ENCODE measurements at regions not wholly inside any gene's neighbourhood (a gene's known extent, or its start where the extent isn't known, plus 50 kb on each side); places are given as distances from the start of the nearest gene placed in this dataset.
"Not testable (repeated sequence)": the region's sequence is repeated elsewhere in the genome, so short reads cannot be mapped to it uniquely, and the experiment has no call there.

- no peaks in the 10 kb centered on the region for H3K4me1 ChIP-seq
- no peaks in the 10 kb centered on the region for H3K36me3 ChIP-seq
- H3K9me3 ChIP-seq = no peaks in the 10 kb centered on the region
- no peak for DNase-seq
- TF ChIP-seq, protein P1, sequence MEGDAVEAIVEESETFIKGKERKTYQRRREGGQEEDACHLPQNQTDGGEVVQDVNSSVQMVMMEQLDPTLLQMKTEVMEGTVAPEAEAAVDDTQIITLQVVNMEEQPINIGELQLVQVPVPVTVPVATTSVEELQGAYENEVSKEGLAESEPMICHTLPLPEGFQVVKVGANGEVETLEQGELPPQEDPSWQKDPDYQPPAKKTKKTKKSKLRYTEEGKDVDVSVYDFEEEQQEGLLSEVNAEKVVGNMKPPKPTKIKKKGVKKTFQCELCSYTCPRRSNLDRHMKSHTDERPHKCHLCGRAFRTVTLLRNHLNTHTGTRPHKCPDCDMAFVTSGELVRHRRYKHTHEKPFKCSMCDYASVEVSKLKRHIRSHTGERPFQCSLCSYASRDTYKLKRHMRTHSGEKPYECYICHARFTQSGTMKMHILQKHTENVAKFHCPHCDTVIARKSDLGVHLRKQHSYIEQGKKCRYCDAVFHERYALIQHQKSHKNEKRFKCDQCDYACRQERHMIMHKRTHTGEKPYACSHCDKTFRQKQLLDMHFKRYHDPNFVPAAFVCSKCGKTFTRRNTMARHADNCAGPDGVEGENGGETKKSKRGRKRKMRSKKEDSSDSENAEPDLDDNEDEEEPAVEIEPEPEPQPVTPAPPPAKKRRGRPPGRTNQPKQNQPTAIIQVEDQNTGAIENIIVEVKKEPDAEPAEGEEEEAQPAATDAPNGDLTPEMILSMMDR (IDR thresholded peaks at IDR 0.05) = no peak
- TF ChIP-seq POLR2A (IDR thresholded peaks at IDR 0.05) = no peak
- intact Hi-C loops (cut with DNase I) = no loop called here
- no peak overlapping the region for H3K27ac ChIP-seq
- no peak overlapping the region for H3K4me3 ChIP-seq (replicated peaks in 1 of 3)
- no peaks in the 10 kb centered on the region for H3K27me3 ChIP-seq
Observed at GRCh38 chr7:145812218-145812617, 304.4 kb upstream of the CNTNAP2 start.

DNA sequence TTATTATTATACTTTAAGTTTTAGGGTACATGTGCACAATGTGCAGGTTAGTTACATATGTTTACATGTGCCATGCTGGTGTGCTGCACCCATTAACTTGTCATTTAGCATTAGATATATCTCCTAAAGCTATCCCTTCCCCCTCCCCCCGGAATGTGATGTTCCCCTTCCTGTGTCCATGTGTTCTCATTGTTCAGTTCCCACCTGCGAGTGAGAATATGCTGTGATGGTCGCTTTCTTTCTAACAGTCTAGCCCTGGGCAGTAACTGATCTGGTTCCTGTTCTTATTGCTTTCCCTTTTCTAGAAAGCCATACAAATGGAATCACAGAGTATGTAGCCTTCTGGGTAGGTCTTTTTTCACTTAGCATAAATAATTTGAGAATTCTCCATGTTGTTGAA, 311.1 kb upstream of the CNTNAP2 start:
- 73 to 79% methylated on average over 3 of the region's 3 CpGs for WGBS, 2 donors
- intact Hi-C loops (cut with DNase I); H3K36me3 ChIP-seq; H3K4me3 ChIP-seq (replicated peaks in 1 of 3); H3K9me3 ChIP-seq; DNase-seq; H3K27me3 ChIP-seq; H3K4me1 ChIP-seq; H3K27ac ChIP-seq: not testable (repeated sequence)

GRCh38 chr7:145797507-145797906, 319.1 kb upstream of the CNTNAP2 start:
- Histone ChIP-seq H3K27me3 (no peaks in the 10 kb centered on the region), H3K9me3 (no peaks in the 10 kb centered on the region), H3K4me1 (no peaks in the 10 kb centered on the region), H3K36me3 (no peaks in the 10 kb centered on the region), H3K27ac (no peak overlapping the region), H3K4me3 (replicated peaks in 1 of 3) (no peak overlapping the region)
- TF ChIP-seq, protein P1 (IDR thresholded peaks at IDR 0.05) = no peak
- no peak for TF ChIP-seq POLR2A (IDR thresholded peaks at IDR 0.05)
- intact Hi-C loops (cut with DNase I) = no loop called here
- WGBS, 2 donors = 65 to 66% methylated on average over 2 of the region's 2 CpGs
- DNase-seq = no peak

DNA sequence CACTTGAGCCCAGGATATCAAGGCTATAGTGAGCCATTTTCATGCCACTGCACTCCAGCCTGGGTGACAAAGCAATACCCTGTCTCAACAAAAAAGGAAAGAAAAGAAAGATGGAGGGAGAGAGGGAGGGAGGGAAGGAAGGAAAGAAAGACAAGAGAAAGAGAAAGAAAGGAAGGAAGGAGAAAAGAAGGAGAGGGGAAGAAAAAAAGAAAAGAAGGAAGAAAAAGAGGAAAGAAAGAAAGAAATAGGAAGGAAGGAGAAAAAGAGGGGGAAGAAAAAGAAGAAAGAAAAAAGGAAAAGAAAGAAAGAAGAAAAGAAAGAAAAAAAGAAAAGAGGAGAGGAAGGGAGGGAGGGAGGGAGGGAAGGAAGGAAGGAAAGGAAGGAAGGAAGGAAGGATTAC, 321.5 kb upstream of the CNTNAP2 start:
- Histone ChIP-seq H3K4me1 (no peaks in the 10 kb centered on the region), H3K4me3 (replicated peaks in 1 of 3) (no peak overlapping the region), H3K36me3 (no peaks in the 10 kb centered on the region), H3K9me3 (no peaks in the 10 kb centered on the region), H3K27ac (no peak overlapping the region), H3K27me3 (no peaks in the 10 kb centered on the region)
- intact Hi-C loops (cut with DNase I) = no loop called here
- DNase-seq = no peak
- TF ChIP-seq POLR2A (IDR thresholded peaks at IDR 0.05) = no peak
- TF ChIP-seq, protein P1 (IDR thresholded peaks at IDR 0.05) = no peak

DNA sequence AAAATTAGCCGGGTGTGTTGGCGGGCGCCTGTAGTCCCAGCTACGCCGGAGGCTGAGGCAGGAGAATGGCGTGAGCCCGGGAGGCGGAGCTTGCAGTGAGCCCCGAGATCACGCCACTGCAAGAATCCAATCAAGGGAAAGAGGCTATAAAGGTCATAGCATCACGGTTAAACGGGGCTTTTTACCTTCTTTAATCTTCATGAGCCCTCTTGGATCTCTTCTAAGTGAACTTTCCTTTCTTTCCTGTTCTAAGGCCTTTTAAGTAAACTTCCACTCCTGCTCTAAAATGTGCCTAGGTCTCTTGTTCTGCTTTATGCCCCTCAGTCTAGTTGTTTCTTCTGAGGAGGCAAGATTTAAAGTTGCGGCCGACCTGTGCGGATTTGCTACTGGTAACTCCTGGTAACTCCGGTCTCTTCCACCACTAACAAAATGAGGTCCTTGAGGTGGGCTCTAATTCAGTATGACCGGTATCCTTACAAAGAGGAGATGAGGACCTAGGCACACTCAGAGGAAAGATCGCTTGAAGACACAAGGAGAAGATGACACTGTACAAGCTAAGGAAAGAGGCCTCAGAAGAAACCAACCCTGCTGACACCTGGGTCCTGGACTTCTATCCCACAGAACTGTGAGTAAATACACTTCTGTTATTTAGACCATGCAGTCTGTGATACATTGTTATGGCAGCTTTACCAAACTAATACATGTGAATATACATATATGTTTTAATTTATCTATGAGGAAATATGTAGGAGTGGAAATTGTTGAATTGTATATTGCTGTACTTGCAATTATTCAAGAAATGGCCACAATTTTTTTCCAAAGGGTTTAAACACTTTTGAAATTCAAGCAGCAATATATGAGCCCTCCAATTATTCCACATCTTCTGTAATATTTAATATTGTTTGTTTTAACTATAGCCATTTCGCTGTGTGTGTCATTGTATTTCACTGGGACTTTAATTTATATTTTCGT, 331.5 kb upstream of the CNTNAP2 start:
- intact Hi-C loops (cut with DNase I) = no loop called here
- TF ChIP-seq, protein P1 (IDR thresholded peaks at IDR 0.05) = no peak
- Histone ChIP-seq H3K27me3 (no peaks in the 10 kb centered on the region), H3K27ac (no peak overlapping the region), H3K9me3 (no peaks in the 10 kb centered on the region), H3K4me1 (no peaks in the 10 kb centered on the region), H3K4me3 (replicated peaks in 1 of 3) (no peak overlapping the region), H3K36me3 (no peaks in the 10 kb centered on the region)
- no peak for DNase-seq
- WGBS, 2 donors = 92 to 96% methylated on average over 20 of the region's 20 CpGs

GRCh38 chr7:145781388-145781787, 335.2 kb upstream of the CNTNAP2 start:
- intact Hi-C loops (cut with DNase I); H3K27me3 ChIP-seq; H3K9me3 ChIP-seq; H3K4me1 ChIP-seq; H3K36me3 ChIP-seq; H3K4me3 ChIP-seq (replicated peaks in 1 of 3); H3K27ac ChIP-seq; DNase-seq: not testable (repeated sequence)
- WGBS, 2 donors = 74 to 80% methylated on average over 2 of the region's 2 CpGs

Data from thyroid gland (tissue), 4 donors.